ENCODE measurements at regions not wholly inside any gene's neighbourhood (a gene's known extent, or its start where the extent isn't known, plus 50 kb on each side); places are given as distances from the start of the nearest gene placed in this dataset.

DNA sequence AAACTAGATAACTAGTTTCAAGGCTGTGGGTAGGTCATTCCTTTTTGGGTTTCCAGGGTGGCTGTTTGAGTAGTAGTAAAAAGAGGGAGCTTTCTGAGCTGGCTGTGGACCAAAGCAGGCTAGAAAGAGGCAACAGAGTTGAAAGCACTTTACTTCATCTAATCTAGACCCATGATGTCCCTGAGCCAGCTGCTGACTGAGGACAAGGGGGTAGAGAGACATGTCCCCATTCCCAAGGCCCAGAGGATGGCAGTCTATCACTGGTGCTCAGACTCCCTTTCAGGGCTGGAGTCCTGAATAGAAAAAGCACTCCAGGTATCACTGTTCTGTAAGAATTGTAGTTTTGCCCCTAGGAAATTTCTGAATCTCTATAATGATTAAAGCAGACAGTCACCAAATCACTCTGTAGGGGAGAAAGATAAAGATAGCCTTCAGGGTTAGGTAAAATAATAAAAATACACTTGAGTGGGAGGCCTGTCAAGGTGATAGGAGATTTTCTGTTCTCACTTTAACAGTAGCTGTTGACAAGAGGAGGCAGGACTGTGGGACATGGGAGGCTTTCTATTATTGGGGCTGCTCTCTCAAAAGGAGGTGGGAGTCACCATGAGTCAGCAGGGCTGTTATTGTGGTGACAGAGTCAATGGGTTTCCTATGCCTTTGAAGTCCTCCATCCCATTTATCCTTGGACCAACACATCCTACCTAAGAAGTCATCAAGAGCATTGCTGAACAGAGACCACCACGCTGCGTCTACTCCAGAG lies 190.2 kb upstream of the MPHOSPH6 start:
- DNase-seq = peak in 6 of 56 donors; percentile 1 to 10 (median 6)

GRCh38 chr16:82358606-82359221 lies 188.7 kb upstream of the MPHOSPH6 start:
- no peak for DNase-seq

DNA sequence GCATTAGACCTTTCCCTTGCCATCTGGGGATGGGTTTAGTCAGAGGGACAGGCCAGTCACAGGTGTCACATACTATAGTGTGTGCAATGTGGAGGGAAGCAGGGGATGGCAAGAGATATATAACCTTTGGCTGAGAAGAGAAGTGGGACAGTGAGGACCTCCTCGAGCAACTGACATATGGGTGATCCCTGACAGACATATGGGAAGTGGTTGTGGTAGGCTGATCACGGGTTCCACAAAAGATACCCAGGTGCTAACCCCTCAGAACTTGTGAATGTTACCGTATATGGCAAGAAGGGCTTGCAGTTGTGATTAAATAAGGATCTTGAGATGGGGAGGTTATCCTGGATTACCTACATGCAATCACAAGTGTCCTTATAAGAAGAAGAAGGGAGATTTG lies 188.1 kb upstream of the MPHOSPH6 start:
- no peak for DNase-seq

DNA sequence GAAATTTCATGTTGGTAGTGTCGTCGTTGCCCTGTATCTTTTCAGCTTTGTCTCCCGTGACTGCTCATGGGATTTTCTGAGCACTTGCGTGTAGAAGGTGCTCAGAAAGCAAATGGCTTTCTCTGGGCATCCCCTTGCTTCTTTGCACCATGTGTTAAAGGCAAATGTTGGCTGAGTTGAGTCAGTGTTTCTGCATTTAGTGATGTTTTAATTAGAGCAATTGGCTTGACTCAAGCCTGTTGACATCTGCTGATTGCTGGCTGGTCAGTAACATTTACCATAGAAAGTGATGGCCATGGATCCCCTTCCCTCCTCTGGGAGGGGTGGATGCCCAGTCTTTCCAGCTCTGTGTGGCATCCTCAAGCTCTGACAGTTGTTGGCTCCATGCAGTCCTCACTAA lies 187.2 kb upstream of the MPHOSPH6 start:
- no peak for DNase-seq

DNA sequence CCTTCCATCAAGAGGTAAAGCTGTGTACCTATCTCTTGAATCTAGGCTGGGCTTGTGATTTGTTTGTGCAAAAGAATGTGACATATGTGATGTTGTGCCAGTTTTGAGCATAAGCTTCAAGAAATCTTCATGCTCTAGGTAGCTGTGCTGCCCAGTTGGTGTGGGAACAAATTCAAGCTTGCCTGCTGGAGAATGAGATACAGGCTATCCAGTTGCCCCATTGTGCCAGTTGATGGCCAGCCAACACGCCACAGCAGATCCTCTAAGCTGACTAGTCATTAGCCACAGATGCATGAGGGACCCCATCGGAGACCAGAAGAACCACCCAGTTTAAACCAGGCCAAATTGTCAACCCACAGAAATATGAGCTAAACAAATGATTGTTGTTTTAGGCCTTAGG lies 180.5 kb upstream of the MPHOSPH6 start:
- DNase-seq = no peak

GRCh38 chr16:82345318-82345717 lies 175.3 kb upstream of the MPHOSPH6 start:
- DNase-seq = no peak

DNA sequence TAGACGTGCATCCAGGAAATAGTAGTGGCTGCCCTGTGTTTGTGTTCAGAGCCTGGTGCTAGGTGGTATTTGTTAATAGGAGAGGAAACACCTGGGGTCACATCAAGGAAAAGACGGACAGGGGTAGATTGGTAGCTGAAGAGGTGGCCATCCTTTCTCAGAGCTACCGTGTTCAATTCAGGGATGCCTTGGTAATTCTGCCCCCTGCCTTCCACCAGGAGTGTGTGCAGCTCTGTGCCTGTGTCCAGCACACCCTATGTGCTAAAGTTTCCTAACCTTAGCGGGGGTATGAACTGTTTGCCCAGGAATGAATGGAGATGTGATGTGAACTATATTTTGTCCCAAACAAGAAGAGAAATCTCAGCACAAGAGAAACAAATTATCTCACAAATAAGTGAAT lies 174.1 kb upstream of the MPHOSPH6 start:
- DNase-seq = peak in 21 of 56 donors; percentile 4 to 52 (median 17)

DNA sequence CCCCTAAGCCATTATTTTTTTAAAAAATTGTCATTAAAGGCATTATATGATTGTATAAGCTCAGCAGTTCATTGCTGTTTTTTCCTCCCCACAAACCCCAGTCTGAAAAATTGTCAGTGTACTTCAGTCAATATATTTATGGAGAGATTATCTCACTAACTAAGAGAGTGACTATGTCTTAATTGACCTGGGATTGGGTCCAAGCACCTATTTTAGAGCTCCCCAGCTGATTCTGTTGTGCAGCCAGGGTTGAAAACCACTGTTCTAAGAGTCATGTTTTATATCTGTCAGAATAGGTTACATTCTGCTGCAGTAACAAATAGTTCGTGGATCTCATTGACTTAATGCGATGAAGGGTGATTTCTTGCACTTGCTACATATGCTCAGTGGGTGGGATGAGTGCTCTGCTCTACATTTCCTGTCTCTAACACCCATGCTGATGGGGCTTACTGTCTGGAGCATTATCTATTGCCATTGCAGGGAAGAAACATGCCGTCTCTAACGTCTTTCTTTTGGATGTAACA lies 171.2 kb upstream of the MPHOSPH6 start:
- no peak for DNase-seq

GRCh38 chr16:82340531-82340930 lies 170.5 kb upstream of the MPHOSPH6 start:
- peak in 20 of 56 donors; percentile 7 to 77 (median 26) for DNase-seq

- no peak for DNase-seq
Measured at GRCh38 chr16:82337355-82337754, 167.3 kb upstream of the MPHOSPH6 start.

GRCh38 chr16:82331974-82332750 lies 162.1 kb upstream of the MPHOSPH6 start:
- DNase-seq = no peak

- no peak for DNase-seq
Measured at GRCh38 chr16:82331397-82331796, 161.4 kb upstream of the MPHOSPH6 start.

DNA sequence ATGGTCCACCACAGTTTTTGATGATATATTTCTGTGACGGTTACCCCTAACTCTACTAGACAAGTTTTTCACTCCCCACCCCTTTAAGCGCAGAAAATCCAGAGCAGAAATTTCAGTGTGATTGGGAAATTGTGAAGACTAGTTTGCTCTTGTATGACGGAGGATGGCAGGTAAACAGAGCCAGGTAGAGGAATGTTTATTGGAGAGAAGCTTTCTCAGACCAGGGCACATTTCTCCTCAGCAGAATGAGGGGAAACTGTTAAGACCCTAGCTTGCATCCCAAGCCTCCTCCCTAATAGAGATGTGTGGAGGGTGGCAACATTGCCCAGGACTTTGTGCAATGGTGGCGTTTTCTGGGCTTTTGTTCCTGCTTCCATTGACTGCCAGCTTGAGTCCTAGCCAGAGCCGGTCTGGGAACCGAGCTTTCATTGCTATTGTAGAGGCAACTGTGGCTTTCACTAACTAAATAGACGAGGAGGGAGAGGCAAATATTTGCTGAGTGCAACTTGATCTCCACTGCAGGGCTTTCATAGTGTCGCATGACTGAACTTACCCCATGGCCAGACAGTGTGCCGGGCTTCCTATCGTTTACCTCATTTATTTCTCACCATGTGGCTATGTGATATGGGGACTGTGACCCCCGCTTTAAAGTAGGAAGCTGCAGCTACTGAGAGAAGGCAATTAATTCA lies 159.6 kb upstream of the MPHOSPH6 start:
- DNase-seq = peak in 27 of 56 donors; percentile 3 to 75 (median 24)

DNA sequence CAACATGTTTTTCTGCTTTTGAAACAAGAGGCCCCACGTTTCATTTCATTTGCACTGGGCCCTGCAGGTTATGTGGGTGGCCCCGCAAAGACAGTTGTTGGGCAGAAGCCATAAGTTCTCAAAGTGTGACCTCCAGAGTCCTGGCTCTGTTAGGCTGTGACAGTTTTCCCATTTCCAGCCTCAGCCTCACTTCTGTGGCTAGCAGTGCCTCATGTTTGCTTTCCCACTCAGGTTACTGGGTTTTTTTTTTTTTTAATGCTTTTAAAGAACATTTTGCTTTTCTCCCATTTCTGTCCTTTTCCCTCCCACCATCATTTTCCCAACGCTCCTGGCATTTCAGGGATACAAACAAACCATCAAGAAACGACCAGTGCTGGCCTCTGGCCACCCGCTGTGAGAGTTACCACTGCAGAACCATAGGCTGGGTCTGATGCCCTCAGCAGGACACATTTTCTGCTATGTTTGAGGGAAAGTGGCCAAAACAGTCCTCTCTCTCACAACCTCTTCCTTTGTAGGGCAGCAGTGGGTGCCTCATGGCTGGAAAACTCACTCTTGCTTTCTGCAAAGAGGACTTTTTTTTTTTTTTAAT lies 159.0 kb upstream of the MPHOSPH6 start:
- DNase-seq = peak in 2 of 56 donors; percentile 9 to 23

DNA sequence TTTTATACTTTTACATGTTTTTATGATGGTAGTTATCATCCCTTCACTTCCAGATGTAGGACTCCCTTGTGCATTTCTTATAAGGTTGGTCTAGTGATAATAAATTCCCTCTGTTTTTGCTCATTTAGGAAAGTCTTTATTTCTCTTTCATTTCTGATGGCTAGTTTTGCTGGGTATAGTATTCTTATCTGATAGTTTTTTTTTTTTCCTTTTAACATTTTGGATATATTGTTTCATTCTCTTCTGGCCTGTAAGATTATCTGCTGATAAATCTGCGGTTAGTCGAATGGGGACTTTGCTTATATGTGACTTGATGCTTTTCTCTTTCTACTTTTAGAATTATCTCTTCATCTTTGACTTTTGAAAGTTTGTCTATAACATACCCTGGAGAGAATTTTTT lies 153.1 kb upstream of the MPHOSPH6 start:
- DNase-seq = no peak

- no peak for DNase-seq
Measured at GRCh38 chr16:82322177-82322576, 152.2 kb upstream of the MPHOSPH6 start.

DNA sequence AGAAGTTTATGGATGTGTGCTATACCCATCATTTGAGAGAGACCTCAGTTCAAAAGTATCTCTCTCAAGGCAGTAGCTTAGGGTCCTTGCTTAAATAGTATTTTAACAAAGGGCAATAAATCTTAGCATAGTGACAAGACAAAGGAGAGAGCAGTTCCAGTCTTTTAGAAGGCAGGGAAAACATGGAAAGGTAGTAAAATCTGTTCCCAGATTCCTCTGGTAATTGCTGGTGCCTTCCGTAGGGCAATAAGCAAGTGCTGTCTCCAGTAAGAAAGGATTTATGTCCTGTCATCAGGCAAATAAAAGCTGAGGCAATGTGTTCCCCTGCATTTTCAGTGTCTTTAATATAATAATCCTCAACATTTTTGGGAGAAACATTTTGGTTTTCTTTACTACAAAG lies 149.0 kb upstream of the MPHOSPH6 start:
- DNase-seq = no peak

DNA sequence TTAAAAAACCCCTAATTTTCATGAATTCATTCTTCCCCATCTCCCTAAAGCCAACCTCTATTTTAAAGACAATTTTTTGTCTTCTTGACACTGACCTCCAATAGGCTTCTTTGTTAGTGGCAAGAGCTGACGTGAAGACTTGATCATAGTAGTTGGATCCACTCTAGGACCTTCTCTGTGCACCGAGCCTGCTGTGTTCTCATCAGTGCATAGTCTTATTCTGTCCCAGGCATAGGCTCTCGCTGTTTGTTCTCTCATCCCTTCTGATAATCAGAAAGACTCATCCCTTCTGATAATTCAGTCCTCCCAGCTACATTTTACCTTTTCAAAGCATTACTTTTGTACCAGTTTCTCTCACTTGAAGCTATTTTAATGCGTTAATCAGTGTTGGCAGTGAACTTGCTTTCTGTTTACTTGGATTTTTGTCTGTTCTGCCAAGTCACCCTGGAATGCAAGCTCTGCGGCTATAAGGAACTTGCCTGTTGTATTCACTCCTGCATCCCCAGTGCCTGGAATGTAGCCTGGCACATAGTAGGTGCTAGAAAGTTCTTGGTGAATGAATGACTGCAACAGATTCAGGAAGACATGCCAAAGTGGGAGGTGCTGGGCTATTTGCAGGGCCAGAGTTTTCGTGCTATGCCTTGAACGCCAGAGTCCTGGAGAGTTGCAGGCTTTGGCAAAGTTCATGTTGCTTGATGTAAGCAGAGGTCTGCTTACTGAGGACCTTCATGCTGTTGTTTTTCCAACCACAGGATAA lies 147.6 kb upstream of the MPHOSPH6 start:
- DNase-seq = peak in 1 of 56 donors; percentile 21

DNA sequence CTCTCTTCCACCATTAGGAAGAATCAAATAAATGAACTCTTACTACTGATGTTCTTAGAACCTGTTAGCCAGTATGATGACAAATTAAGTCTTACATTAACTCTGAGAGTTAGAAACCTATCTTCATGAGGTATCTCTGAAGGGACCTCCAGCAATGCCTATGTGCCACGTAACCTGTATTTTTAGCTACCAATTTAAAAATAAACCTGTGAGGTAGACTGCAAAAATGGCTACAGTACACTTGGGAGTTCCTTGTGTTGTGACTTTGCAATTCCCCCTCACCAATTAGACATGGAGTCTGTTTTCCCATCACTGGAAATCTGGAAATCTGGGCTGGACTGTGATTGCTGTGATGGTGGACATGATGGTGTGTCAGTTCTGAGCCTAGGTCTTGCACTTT lies 143.7 kb upstream of the MPHOSPH6 start:
- no peak for DNase-seq

GRCh38 chr16:82311528-82311927 lies 141.5 kb upstream of the MPHOSPH6 start:
- DNase-seq = no peak

All from amygdala (tissue), 56 donors.